PFSK-1 (cell line): ENCODE measurements at regions not wholly inside any gene's neighbourhood (a gene's known extent, or its start where the extent isn't known, plus 50 kb on each side); places are given as distances from the start of the nearest gene placed in this dataset.

ENCODE experiments used
- FOXP2 ChIP-seq: optimal IDR thresholded peaks from 2 replicates; pipeline ENCODE3; 2011; ENCODE audit warnings: borderline replicate concordance, control low read depth, inconsistent platforms; ENCODE audit not compliant: insufficient read depth; ENCODE audit errors: extremely low read length, extremely low read depth
- POLR2AphosphoS5 ChIP-seq: IDR thresholded peaks from 2 replicates; pipeline ENCODE4 v1.6.1; 2012; ENCODE audit warnings: low read depth, mild to moderate bottlenecking, control low read depth, low read length, moderate library complexity
- REST ChIP-seq, 2 experiments: IDR thresholded peaks; 2 replicates each; pipeline versions ENCODE4 v1.6.1 to v1.8.0; 2011 to 2012; ENCODE audit warnings: low read depth in 2 of 2, low read length in 2 of 2, control low read depth in 1 of 2, inconsistent platforms in 1 of 2, mild to moderate bottlenecking in 1 of 2, moderate library complexity in 1 of 2; ENCODE audit not compliant: insufficient read depth in 1 of 2
- SIN3A ChIP-seq: IDR thresholded peaks from 2 replicates; pipeline ENCODE4 v1.6.1; 2012; ENCODE audit warnings: mild to moderate bottlenecking, low read length, moderate library complexity, borderline replicate concordance; ENCODE audit not compliant: insufficient read depth
- TAF1 ChIP-seq: IDR thresholded peaks from 2 replicates; pipeline ENCODE4 v1.6.1; 2012; ENCODE audit warnings: low read length, control low read depth, borderline replicate concordance; ENCODE audit not compliant: insufficient read depth

DNA sequence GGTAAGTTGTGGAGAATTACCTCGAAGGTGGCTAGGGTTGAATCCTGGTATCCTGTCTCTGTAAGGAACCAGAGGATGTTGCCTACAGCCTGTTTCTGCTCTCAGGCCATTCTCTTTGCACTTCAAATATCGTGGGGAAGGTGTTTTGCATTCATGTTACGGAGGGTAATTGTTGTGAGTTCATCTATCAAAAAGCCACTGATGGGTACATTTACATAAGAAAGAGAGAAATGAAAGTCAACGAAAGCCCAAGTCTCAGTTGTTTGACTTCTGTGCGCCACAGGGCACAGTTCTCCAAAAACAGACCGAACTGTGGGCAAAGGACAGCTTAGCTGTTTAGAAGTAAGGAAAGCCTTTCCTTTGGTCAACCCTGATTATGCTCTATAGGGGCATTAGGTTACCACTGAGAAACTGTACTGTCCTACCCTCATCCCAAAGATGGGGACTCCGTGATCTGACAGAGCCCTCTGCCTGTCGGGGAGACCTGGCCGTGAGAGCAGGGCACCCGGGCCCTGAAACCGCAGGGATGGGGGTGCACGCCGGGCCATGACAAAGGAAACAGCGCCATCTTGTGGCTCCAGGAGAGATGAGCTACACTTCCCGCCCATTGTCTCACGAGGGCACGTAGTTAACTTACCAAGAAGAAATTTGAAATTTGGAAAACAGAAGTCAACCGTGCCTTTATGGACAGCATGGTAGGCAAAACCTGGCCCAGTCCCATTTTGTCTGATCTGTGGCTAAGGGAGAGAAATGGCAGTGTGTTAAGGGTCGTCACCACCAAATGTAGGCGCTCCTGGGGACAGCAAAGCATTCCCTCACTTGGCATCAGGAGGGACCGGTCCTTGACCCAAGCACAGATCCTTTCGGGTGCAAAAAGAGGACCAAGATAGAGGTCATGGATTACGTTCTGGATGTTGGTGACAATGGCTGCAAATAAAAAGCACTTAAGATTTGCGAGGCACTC lies 74.5 kb upstream of the DYNLRB2 start:
- TF ChIP-seq TAF1 (no peak), POLR2AphosphoS5 (no peak), SIN3A (no peak), REST (IDR thresholded peaks at IDR 0.05; ENCODE audit: insufficient read depth in 1 of 2, low read depth in 2 of 2, low read length in 2 of 2) (no peak), FOXP2 (no peak)

DNA sequence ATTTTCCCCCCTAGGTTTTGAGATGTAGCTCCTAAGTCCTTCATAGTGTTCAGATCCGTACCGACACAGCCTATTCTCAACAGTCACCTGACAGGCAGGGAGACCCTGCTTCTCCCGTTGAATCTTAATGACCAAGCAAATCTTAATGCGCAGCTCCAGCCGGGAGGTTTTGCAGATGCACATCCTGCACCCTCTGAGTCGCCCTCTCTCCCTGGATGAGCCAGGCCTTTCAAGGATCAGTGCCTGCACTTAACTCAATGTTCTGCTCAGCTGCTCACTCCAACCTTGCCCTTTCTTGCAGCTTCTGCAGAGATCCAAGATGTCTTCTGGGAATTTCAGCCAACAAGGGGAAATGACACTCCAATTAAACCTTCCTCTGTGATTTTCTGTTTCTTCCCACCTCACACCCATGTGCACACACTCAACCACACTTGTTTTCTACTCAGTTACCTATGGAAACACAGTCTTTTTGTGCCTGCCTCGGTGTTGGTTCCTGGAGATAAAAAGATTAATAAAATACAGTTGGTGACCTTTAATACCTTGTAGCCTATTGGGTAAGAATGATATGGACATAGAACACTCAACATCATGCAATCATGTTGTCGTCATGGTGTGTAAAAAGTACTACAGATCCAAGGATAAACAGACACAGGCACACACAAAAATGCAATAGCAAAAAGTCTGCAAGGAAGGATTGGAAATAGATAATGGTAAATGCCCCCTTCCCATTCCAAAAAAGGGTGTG lies 76.9 kb upstream of the DYNLRB2 start:
- TF ChIP-seq FOXP2 (no peak), TAF1 (no peak), SIN3A (no peak), POLR2AphosphoS5 (no peak), REST (IDR thresholded peaks at IDR 0.05; ENCODE audit: insufficient read depth in 1 of 2, low read depth in 2 of 2, low read length in 2 of 2) (no peak)

- TF ChIP-seq POLR2AphosphoS5 (no peak), REST (IDR thresholded peaks at IDR 0.05; ENCODE audit: insufficient read depth in 1 of 2, low read depth in 2 of 2, low read length in 2 of 2) (no peak), TAF1 (no peak), FOXP2 (no peak), SIN3A (no peak)
Measured at GRCh38 chr16:80463326-80463725, 77.5 kb upstream of the DYNLRB2 start.

- no peak for TF ChIP-seq SIN3A
- TF ChIP-seq POLR2AphosphoS5 = no peak
- no peak for TF ChIP-seq FOXP2
Measured at GRCh38 chr16:80462917-80463316, 77.9 kb upstream of the DYNLRB2 start.

- TF ChIP-seq SIN3A = no peak
- no peak for TF ChIP-seq POLR2AphosphoS5
- no peak for TF ChIP-seq REST (IDR thresholded peaks at IDR 0.05; ENCODE audit: insufficient read depth in 1 of 2, low read depth in 2 of 2, low read length in 2 of 2)
- TF ChIP-seq FOXP2 = no peak
- TF ChIP-seq TAF1 = no peak
Measured at GRCh38 chr16:80460988-80461387, 79.8 kb upstream of the DYNLRB2 start.
